H1 (cell line): ENCODE measurements at regions not wholly inside any gene's neighbourhood (a gene's known extent, or its start where the extent isn't known, plus 50 kb on each side); places are given as distances from the start of the nearest gene placed in this dataset.

Experiments used
- CTCF ChIA-PET: fragments of 300-600 bp; sonication (Branson Sonifier 250); formaldehyde crosslinking; loops from one replicate; lab custom pipeline; 2021; ENCODE audit not compliant: partially characterized antibody; lab: Charles Lee
- POLR2A ChIA-PET: fragments of 300-600 bp; sonication (Branson Sonifier 250); formaldehyde crosslinking; loops from one replicate; lab custom pipeline; 2021; ENCODE audit warnings: inconsistent platforms; ENCODE audit not compliant: partially characterized antibody; lab: Charles Lee
- DNase-seq, 2 experiments: peaks; one replicate each; pipeline versions ENCODE4 v3.0.0 to v3.0.0-alpha.2; 2010 to 2022; ENCODE audit warnings: low spot score in 2 of 2, low read depth in 1 of 2, mixed read lengths in 1 of 2
- FAIRE-seq: peaks from 2 replicates; lab custom pipeline; 2011; peaks lifted over from hg19 to GRCh38; lab: Jason Lieb, UNC
- H2AFZ ChIP-seq: 2 replicates; pipeline ENCODE4 v1.8.1; 2012; ENCODE audit warnings: low read length, inconsistent platforms
- H2AK5ac ChIP-seq: 2 replicates; pipeline ENCODE4 v1.6.1; 2013; ENCODE audit warnings: low read depth, low read length
- H2BK120ac ChIP-seq: replicated peaks from 2 replicates; pipeline ENCODE3; 2013; ENCODE audit warnings: low read depth, low read length, inconsistent platforms
- H2BK12ac ChIP-seq: 2 replicates; pipeline ENCODE4 v1.6.1; 2013; ENCODE audit warnings: low read depth, low read length
- H2BK15ac ChIP-seq: 2 replicates; pipeline ENCODE4 v1.6.1; 2013; ENCODE audit warnings: low read length
- H2BK20ac ChIP-seq: 2 replicates; pipeline ENCODE4 v1.6.1; 2013; ENCODE audit warnings: low read length
- H2BK5ac ChIP-seq: 2 replicates; pipeline ENCODE4 v1.6.1; 2013; ENCODE audit warnings: low read depth, low read length
- H3K14ac ChIP-seq: 2 replicates; pipeline ENCODE4 v1.6.1; 2013; ENCODE audit warnings: inconsistent platforms; ENCODE audit not compliant: insufficient read length
- H3K18ac ChIP-seq: 2 replicates; pipeline ENCODE4 v1.6.1; 2013; ENCODE audit warnings: low read length; ENCODE audit errors: extremely low read depth
- H3K23ac ChIP-seq: 2 replicates; pipeline ENCODE4 v1.6.1; 2013; ENCODE audit warnings: inconsistent platforms; ENCODE audit not compliant: insufficient read length
- H3K23me2 ChIP-seq: 2 replicates; pipeline ENCODE4 v1.6.1; 2013; ENCODE audit warnings: low read depth, low read length
- H3K27ac ChIP-seq: 2 replicates; pipeline ENCODE4 v1.6.1; 2011; ENCODE audit warnings: low read depth, low read length, inconsistent platforms
- H3K27me3 ChIP-seq, 4 experiments: replicated peaks in 1 of 4; 1 replicate in 1 of 4; 2 replicates in 3 of 4; pipeline versions ENCODE4 v1.6.1 to v1.8.1; 2011 to 2013; ENCODE audit warnings: low read length in 3 of 4, mild to moderate bottlenecking in 3 of 4, inconsistent platforms in 2 of 4, mixed read lengths in 2 of 4, moderate library complexity in 1 of 4; ENCODE audit not compliant: control insufficient read depth in 3 of 4, insufficient read depth in 3 of 4; ENCODE audit errors: extremely low read depth in 1 of 4
- H3K36me3 ChIP-seq, 4 experiments: 2 replicates each; pipeline versions ENCODE4 v1.6.1 to v1.8.1; 2011 to 2013; ENCODE audit warnings: mild to moderate bottlenecking in 4 of 4, low read length in 3 of 4, moderate library complexity in 2 of 4, control low read depth in 1 of 4, inconsistent platforms in 1 of 4; ENCODE audit not compliant: insufficient read depth in 4 of 4, control insufficient read depth in 2 of 4
- H3K4ac ChIP-seq: replicated peaks from 2 replicates; pipeline ENCODE3; 2013; ENCODE audit warnings: low read length, low read depth, mixed read lengths, inconsistent platforms; ENCODE audit not compliant: insufficient read length
- H3K4me1 ChIP-seq, 4 experiments: replicated peaks in 1 of 4; 1 replicate in 1 of 4; 2 replicates in 3 of 4; pipeline versions ENCODE4 v1.6.1 to v1.8.1; 2011 to 2013; ENCODE audit warnings: low read length in 3 of 4, inconsistent platforms in 2 of 4, mixed read lengths in 1 of 4; ENCODE audit not compliant: insufficient read depth in 4 of 4, control insufficient read depth in 3 of 4
- H3K4me2 ChIP-seq, 2 experiments: 2 replicates each; pipeline versions ENCODE4 v1.6.1 to v1.8.1; 2011 to 2013; ENCODE audit warnings: low read depth in 2 of 2, low read length in 2 of 2, control low read depth in 1 of 2, inconsistent platforms in 1 of 2, mild to moderate bottlenecking in 1 of 2; ENCODE audit not compliant: insufficient read depth in 1 of 2
- H3K4me3 ChIP-seq, 4 experiments: fragments of 200-600, 300-600 bp in 1 of 4; sonication (generic), shearing (Covaris generic), sonication (Bioruptor Twin) in 1 of 4; 2 replicates each; pipeline versions ENCODE4 v1.5.1 to v1.8.1; 2011 to 2016; ENCODE audit warnings: low read length in 4 of 4, low read depth in 3 of 4, control low read depth in 2 of 4, inconsistent platforms in 2 of 4, mild to moderate bottlenecking in 2 of 4, mixed read lengths in 1 of 4, moderate library complexity in 1 of 4; ENCODE audit not compliant: insufficient read depth in 2 of 4; ENCODE audit errors: extremely low read depth in 1 of 4
- H3K56ac ChIP-seq: replicated peaks from 2 replicates; pipeline ENCODE3; 2013; ENCODE audit warnings: low read depth, mild to moderate bottlenecking, mixed read lengths, low read length, inconsistent platforms; ENCODE audit not compliant: insufficient read length
- H3K79me1 ChIP-seq: 2 replicates; pipeline ENCODE4 v1.6.1; 2013; ENCODE audit warnings: low read depth, low read length, control low read depth
- H3K79me2 ChIP-seq, 2 experiments: 2 replicates each; pipeline versions ENCODE4 v1.6.1 to v1.8.1; 2012 to 2013; ENCODE audit warnings: low read length in 2 of 2, mild to moderate bottlenecking in 2 of 2, inconsistent platforms in 1 of 2; ENCODE audit not compliant: insufficient read depth in 2 of 2, control insufficient read depth in 1 of 2
- H3K9ac ChIP-seq, 4 experiments: replicated peaks in 1 of 4; 1 replicate in 1 of 4; 2 replicates in 3 of 4; pipeline versions ENCODE4 v1.6.1 to v1.8.1; 2011 to 2013; ENCODE audit warnings: low read depth in 3 of 4, low read length in 3 of 4, control low read depth in 2 of 4, mild to moderate bottlenecking in 2 of 4, moderate library complexity in 2 of 4, inconsistent platforms in 1 of 4; ENCODE audit errors: extremely low read depth in 1 of 4
- H3K9me3 ChIP-seq, 2 experiments: 2 replicates each; pipeline versions ENCODE4 v1.6.1 to v1.8.1; 2012 to 2013; ENCODE audit warnings: mild to moderate bottlenecking in 2 of 2, moderate library complexity in 2 of 2, control low read depth in 1 of 2, inconsistent platforms in 1 of 2, low read depth in 1 of 2, low read length in 1 of 2, mixed read lengths in 1 of 2; ENCODE audit not compliant: insufficient read depth in 2 of 2
- H4K20me1 ChIP-seq, 2 experiments: replicated peaks in 1 of 2; 2 replicates each; pipeline versions ENCODE3 to v1.8.1; 2011 to 2013; ENCODE audit warnings: inconsistent platforms in 2 of 2, low read length in 2 of 2, mild to moderate bottlenecking in 1 of 2; ENCODE audit not compliant: insufficient read depth in 2 of 2, control insufficient read depth in 1 of 2
- H4K5ac ChIP-seq: 2 replicates; pipeline ENCODE4 v1.6.1; 2013; ENCODE audit warnings: low read length, low read depth, mixed read lengths, inconsistent platforms; ENCODE audit not compliant: insufficient read length
- H4K8ac ChIP-seq: 2 replicates; pipeline ENCODE4 v1.8.0; 2013; ENCODE audit warnings: mild to moderate bottlenecking, moderate library complexity, low read length, inconsistent platforms; ENCODE audit not compliant: insufficient read depth; ENCODE audit errors: extremely low read depth
- H4K91ac ChIP-seq: replicated peaks from 2 replicates; pipeline ENCODE3; 2013; ENCODE audit warnings: low read length, mixed read lengths, inconsistent platforms; ENCODE audit not compliant: insufficient read length
- BRCA1 ChIP-seq: IDR thresholded peaks from 2 replicates; pipeline ENCODE4 v1.6.1; 2012; ENCODE audit warnings: low read depth, low read length, improper control_type of control experiment
- JUN ChIP-seq: IDR thresholded peaks from 2 replicates; pipeline ENCODE4 v1.6.1; 2011; ENCODE audit warnings: low read depth, mild to moderate bottlenecking, improper control_type of control experiment, low read length
- KDM1A ChIP-seq: fragments of 200-600, 300-600 bp; sonication (generic); IDR thresholded peaks from 2 replicates; pipeline ENCODE4 v1.7.1; 2016; ENCODE audit warnings: mild to moderate bottlenecking, low read length, borderline replicate concordance
- RBBP5 ChIP-seq: IDR thresholded peaks from 2 replicates; pipeline ENCODE4 v1.7.1; 2012; ENCODE audit warnings: low read depth, mild to moderate bottlenecking, inconsistent platforms, low read length, moderate library complexity, borderline replicate concordance
- SP2 ChIP-seq: IDR thresholded peaks from 2 replicates; pipeline ENCODE4 v1.6.1; 2012; ENCODE audit warnings: mild to moderate bottlenecking, low read length, inconsistent platforms
- TAF1 ChIP-seq: IDR thresholded peaks from 2 replicates; pipeline ENCODE4 v1.6.1; 2011; ENCODE audit warnings: mild to moderate bottlenecking, low read depth, low read length
- WGBS, 2 experiments: shearing (Covaris generic) in 1 of 2; methylation state at CpG; one replicate each; pipeline versions ENCODE4 v1.1.6 to v1.1.7; 2013 to 2015; ENCODE audit warnings: low lambda C conversion rate in 2 of 2, mixed read lengths in 2 of 2, inconsistent platforms in 1 of 2, low coverage in 1 of 2, missing lambda C conversion rate in 1 of 2; ENCODE audit not compliant: insufficient replicate concordance in 2 of 2, insufficient coverage in 1 of 2, insufficient read length in 1 of 2; ENCODE audit errors: extremely low coverage in 1 of 2, missing lambda C conversion rate in 1 of 2; 5-methylcytosine and 5-hydroxymethylcytosine counted together
- TF ChIP-seq, protein P1 (sequence below): IDR thresholded peaks from 2 replicates; pipeline ENCODE4 v1.6.1; 2012; ENCODE audit warnings: inconsistent platforms
- TF ChIP-seq, protein P2 (sequence below): IDR thresholded peaks from 2 replicates; pipeline ENCODE4 v1.6.1; 2012; ENCODE audit warnings: low read length, inconsistent platforms

DNA sequence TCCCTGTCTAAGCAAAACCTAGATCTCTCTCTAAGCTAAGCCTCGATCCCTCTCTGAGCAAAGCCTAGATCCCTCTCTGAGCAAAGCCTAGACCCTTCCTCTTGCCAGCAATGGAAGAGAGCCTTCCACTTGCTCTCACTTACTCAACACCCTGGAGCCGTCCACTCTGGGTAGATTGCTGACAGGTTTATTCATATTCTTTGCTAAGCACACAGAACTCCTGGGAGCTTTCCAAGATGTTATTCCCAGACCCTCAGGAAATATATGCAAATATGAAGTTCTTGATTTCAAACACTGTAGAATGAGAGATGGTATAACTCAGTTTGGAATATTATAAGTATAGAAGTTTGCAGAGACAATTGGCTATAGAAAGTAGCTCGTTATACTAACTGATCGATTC is 503.8 kb upstream of the CELF2 start:
- Histone ChIP-seq H2BK15ac (no peak overlapping the region), H3K27ac (no peak overlapping the region), H4K5ac (no peak overlapping the region), H4K91ac (no peak overlapping the region), H3K36me3 (no peaks in the 10 kb centered on the region), H3K56ac (no peak overlapping the region), H2BK12ac (no peak overlapping the region), H2BK20ac (no peak overlapping the region), H2BK5ac (no peak overlapping the region), H3K23me2 (no peaks in the 10 kb centered on the region), H3K23ac (no peak overlapping the region), H3K14ac (no peak overlapping the region), H4K8ac (no peak overlapping the region), H2BK120ac (no peak overlapping the region), H3K27me3 (no peaks in the 10 kb centered on the region), H4K20me1 (no peaks in the 10 kb centered on the region), H3K79me1 (no peaks in the 10 kb centered on the region), H3K79me2 (no peaks in the 10 kb centered on the region), H3K9me3 (no peaks in the 10 kb centered on the region), H3K18ac (no peak overlapping the region), H3K9ac (no peak overlapping the region), H3K4me3 (no peak overlapping the region), H3K4me1 (no peaks in the 10 kb centered on the region), H3K4ac (no peak overlapping the region), H2AFZ (no peak overlapping the region), H2AK5ac (no peak overlapping the region), H3K4me2 (no peak overlapping the region)
- POLR2A ChIA-PET = no interaction called here
- FAIRE-seq (no peak), DNase-seq (no peak)
- CTCF ChIA-PET = no interaction called here
- 92% methylated on average over 4 of the region's 4 CpGs; no CpG with 5 or more reads in 1 of the 2 experiments for WGBS, 2 experiments
- TF ChIP-seq, protein P1, sequence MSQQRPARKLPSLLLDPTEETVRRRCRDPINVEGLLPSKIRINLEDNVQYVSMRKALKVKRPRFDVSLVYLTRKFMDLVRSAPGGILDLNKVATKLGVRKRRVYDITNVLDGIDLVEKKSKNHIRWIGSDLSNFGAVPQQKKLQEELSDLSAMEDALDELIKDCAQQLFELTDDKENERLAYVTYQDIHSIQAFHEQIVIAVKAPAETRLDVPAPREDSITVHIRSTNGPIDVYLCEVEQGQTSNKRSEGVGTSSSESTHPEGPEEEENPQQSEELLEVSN = no peak
- no peak for TF ChIP-seq BRCA1
- no peak for TF ChIP-seq RBBP5
- no peak for TF ChIP-seq TAF1
- TF ChIP-seq SP2 = no peak
- no peak for TF ChIP-seq KDM1A
- no peak for TF ChIP-seq JUN
- TF ChIP-seq, protein P2, sequence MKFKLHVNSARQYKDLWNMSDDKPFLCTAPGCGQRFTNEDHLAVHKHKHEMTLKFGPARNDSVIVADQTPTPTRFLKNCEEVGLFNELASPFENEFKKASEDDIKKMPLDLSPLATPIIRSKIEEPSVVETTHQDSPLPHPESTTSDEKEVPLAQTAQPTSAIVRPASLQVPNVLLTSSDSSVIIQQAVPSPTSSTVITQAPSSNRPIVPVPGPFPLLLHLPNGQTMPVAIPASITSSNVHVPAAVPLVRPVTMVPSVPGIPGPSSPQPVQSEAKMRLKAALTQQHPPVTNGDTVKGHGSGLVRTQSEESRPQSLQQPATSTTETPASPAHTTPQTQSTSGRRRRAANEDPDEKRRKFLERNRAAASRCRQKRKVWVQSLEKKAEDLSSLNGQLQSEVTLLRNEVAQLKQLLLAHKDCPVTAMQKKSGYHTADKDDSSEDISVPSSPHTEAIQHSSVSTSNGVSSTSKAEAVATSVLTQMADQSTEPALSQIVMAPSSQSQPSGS = no peak
